GM18520 (cell line): ENCODE measurements at regions not wholly inside any gene's neighbourhood (a gene's known extent, or its start where the extent isn't known, plus 50 kb on each side); places are given as distances from the start of the nearest gene placed in this dataset.
"Not testable (repeated sequence)": the region's sequence is repeated elsewhere in the genome, so short reads cannot be mapped to it uniquely, and the experiment has no call there.

Experiments used
- ATAC-seq: cut with Tn5 transposase; IDR thresholded peaks from one replicate; pipeline ENCODE4 v1.9.1; 2021; ENCODE audit not compliant: unreplicated experiment

DNA sequence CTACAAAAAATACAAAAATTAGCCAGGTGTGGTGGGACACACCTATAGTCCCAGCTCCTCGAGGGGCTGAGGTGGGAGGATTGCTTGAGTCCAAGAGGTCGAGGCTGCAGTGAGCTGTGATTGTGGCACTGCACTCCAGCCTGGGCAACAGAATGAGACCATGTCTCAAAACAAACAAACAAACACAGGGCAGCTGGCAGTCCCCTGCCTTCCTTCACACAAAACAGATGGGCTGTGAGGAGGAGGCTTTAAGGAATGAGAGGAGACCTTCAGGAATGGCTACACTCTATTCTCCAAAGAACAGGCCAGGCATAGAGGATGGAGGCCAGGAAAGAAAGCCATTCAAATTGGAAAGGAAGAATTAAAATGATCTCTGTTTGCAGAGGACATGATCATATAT, 65.6 kb upstream of the MAML3 start:
- no peak for ATAC-seq

DNA sequence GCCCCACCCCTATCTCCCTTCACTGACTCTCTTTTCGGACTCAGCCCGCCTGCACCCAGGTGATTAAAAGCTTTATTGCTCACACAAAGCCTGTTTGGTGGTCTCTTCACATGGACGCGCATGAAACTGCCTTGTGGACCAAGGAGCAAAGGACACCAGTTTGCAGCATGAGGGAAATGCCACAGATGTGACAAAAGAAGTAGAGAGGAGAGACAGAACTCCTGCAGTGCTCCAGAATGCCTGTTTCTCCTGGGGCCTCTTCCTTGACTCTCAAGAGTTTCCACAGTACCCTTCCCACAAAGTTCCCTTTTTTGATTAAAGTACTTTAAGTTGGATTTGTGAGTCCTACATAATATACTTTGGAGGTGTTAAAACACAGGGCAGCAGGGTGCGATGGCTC, 65.1 kb upstream of the MAML3 start:
- ATAC-seq: not testable (repeated sequence)

DNA sequence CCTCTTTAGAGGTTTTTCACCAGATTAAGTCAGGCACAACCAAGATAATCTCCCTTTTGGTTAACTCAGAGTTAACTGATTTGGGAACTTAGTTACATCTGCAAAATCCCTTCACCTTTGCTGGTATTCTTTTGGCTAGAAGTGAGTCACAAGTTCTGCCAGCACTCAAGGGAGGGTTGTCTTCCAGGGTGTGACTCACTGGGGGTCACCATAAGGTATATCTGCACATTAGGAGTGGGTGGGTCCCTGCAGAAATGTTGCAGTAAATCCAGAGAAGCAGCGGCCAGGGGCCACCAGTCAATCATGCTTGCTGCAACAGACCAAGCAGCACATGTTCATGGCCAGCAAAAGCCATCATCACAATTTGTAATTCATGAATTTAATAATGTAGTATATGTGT, 59.8 kb upstream of the MAML3 start:
- no peak for ATAC-seq

DNA sequence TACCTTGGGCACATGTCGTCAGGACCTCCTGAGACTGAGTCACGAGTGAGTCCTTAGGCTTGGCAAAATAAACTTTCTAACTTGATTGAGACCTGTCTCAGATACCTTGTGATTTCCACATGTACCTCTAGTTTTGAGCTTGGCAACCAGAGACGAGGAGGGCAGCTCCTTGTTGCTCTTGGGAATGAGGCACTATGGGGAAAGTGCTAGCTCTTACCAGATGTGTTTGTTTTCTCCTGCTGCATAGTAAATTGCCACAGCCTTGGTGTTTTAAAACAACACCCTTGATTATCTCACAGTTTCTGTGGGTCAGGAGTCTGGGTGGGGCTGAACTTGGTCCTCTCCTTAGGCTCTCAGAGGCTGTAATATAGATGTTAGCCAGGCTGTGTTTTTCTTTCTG, 59.1 kb upstream of the MAML3 start:
- ATAC-seq: no peak

DNA sequence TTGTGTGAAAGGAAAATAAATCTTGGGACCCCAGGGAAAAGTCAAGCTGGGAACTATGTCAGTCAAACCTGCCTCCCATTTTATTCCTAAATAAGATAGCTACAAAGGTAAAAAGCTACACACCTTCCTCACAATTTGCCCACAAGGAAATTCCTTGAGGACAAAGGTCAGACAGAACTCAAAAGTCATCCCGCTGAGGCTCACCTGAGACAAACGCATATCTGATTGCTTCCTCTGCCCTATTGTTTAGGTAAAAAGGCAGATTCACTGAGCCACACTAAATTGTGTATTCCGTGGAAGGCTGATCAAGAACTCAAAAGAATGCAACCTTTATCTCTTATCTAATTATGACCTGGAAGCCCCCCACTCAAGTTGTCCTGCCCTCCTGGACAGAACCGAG, 58.7 kb upstream of the MAML3 start:
- ATAC-seq: no peak

DNA sequence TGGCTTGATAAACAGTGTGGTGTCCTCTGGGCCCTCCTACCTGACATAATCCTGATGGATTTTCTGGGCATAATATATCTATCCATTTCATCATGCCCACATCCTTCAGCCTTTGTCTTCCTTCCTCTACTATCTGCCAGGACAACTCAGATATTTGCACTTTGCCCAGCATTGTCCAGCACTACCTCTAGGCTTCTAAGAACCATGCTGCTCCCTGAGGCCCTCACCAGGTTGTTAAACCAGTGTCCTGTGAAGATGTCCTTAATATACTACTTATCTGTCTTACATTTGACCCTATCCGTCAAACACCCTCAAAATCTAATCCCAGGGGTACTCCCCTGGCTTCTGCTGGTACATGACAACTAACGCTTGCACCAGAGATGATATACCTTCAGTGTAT, 58.2 kb upstream of the MAML3 start:
- no peak for ATAC-seq

DNA sequence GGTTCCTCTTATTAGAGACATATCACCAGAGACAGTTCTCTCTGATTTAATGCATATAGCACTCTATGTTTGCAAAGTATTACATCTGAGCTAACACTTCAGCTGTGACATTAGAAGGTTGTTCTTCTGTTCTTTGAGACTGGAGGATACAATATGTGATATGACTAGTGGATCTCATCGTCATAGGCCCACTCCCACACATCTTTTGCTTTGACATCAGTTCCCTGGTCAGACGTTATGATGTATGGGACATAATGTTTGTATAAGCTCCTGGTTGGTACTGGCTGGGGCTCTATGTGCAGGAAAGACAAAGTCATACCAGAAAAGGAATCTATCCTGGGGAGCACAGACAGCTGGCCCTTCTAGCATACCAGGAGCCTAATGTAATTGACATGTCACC, 57.7 kb upstream of the MAML3 start:
- ATAC-seq: no peak

DNA sequence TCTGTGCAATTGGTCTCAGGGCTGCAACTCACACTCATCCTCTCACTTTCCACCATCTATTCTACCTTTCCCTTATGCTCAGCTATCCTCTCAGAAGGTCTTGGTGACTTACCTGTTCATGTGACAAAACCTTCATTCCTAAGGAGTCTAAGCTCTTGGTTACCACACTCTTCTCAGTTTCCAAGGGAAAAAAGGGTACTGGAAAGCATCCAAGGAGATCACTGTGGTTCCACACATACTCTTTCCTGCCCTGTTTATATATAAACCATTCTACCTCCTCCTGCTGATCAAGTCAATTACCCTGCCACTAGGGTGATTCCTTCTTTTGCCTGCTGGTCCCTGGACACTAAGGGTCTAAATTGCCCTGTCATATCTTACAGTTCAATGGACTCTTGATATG, 57.2 kb upstream of the MAML3 start:
- no peak for ATAC-seq

DNA sequence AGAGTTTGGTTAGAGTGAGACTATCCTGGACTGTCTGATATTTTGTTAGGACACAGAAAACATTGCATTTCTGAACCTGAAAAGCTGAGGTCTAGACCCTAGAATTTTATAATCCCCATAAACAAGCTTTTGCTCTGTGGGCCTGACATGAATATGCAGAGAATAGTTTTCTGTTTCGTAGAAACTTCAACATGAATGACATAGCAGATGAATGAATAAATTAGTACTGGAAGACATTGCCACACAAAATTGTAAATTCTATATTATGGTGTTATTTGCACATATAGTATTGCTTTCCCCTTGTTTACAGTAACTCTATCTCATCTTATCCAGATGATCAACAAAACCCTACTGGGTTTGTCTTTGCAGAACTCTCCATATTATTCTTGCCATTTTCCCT, 54.9 kb upstream of the MAML3 start:
- ATAC-seq: no peak
